ENCODE measurements at regions not wholly inside any gene's neighbourhood (a gene's known extent, or its start where the extent isn't known, plus 50 kb on each side); places are given as distances from the start of the nearest gene placed in this dataset.

DNA sequence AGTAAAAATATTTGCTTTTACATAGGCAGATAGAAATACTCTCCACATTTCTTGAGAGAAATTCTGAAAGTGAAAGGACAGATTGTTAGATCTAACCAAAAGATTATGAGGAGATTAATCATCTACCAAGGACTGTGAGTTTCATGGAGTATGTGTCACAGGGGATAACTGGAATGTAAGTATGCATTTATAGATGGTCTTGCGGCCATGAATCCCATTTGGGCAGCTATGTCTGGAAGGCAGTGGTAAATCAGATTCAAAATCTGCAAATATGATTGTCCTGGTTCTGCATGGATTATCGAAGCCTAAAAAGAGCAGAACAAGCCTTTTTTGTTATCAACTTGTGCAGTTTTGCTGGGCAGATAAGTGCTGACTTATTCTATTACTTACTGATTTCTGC lies 293.8 kb downstream of the RFPL4B start (continued):
- TF ChIP-seq, protein P1, sequence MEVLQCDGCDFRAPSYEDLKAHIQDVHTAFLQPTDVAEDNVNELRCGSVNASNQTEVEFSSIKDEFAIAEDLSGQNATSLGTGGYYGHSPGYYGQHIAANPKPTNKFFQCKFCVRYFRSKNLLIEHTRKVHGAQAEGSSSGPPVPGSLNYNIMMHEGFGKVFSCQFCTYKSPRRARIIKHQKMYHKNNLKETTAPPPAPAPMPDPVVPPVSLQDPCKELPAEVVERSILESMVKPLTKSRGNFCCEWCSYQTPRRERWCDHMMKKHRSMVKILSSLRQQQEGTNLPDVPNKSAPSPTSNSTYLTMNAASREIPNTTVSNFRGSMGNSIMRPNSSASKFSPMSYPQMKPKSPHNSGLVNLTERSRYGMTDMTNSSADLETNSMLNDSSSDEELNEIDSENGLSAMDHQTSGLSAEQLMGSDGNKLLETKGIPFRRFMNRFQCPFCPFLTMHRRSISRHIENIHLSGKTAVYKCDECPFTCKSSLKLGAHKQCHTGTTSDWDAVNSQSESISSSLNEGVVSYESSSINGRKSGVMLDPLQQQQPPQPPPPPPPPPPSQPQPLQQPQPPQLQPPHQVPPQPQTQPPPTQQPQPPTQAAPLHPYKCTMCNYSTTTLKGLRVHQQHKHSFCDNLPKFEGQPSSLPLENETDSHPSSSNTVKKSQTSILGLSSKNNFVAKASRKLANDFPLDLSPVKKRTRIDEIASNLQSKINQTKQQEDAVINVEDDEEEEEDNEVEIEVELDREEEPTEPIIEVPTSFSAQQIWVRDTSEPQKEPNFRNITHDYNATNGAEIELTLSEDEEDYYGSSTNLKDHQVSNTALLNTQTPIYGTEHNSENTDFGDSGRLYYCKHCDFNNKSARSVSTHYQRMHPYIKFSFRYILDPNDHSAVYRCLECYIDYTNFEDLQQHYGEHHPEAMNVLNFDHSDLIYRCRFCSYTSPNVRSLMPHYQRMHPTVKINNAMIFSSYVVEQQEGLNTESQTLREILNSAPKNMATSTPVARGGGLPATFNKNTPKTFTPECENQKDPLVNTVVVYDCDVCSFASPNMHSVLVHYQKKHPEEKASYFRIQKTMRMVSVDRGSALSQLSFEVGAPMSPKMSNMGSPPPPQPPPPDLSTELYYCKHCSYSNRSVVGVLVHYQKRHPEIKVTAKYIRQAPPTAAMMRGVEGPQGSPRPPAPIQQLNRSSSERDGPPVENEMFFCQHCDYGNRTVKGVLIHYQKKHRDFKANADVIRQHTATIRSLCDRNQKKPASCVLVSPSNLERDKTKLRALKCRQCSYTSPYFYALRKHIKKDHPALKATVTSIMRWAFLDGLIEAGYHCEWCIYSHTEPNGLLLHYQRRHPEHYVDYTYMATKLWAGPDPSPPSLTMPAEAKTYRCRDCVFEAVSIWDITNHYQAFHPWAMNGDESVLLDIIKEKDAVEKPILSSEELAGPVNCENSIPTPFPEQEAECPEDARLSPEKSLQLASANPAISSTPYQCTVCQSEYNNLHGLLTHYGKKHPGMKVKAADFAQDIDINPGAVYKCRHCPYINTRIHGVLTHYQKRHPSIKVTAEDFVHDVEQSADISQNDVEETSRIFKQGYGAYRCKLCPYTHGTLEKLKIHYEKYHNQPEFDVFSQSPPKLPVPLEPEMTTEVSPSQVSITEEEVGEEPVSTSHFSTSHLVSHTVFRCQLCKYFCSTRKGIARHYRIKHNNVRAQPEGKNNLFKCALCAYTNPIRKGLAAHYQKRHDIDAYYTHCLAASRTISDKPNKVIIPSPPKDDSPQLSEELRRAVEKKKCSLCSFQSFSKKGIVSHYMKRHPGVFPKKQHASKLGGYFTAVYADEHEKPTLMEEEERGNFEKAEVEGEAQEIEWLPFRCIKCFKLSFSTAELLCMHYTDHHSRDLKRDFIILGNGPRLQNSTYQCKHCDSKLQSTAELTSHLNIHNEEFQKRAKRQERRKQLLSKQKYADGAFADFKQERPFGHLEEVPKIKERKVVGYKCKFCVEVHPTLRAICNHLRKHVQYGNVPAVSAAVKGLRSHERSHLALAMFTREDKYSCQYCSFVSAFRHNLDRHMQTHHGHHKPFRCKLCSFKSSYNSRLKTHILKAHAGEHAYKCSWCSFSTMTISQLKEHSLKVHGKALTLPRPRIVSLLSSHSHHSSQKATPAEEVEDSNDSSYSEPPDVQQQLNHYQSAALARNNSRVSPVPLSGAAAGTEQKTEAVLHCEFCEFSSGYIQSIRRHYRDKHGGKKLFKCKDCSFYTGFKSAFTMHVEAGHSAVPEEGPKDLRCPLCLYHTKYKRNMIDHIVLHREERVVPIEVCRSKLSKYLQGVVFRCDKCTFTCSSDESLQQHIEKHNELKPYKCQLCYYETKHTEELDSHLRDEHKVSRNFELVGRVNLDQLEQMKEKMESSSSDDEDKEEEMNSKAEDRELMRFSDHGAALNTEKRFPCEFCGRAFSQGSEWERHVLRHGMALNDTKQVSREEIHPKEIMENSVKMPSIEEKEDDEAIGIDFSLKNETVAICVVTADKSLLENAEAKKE (CRISPR knock-in tag; IDR thresholded peaks at IDR 0.05) = no peak
- TF ChIP-seq EZH2 (IDR thresholded peaks at IDR 0.05; ENCODE audit: low read depth, unreplicated experiment) = no peak
- TF ChIP-seq STAT1 (IDR thresholded peaks at IDR 0.05; ENCODE audit: unreplicated experiment) = no peak

DNA sequence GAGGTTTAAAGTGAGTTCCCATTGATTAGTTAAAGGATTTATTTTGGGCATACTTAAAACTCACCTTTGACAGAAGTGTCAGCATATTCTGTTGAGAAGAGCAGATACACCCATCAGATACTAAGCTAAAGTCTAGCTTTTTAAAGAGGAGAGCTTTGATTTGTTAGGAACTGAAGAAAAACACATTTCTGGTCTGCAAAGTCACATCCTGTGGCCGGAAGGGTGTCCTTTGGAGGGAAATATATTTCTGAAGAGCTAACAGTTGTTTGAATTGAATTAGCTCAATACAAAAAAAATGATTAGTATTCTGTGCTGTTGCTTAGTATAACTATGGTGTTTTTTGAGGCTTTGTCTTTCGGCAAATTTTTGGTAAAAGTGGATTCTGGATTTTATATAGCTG lies 302.7 kb downstream of the RFPL4B start:
- Histone ChIP-seq H3K4me3 (no peak overlapping the region), H2AFZ (peak overlapping the region; percentile 25; the same call in 1 of the 2 replicates), H3K27me3 (ENCODE audit: insufficient read depth) (no peaks in the 10 kb centered on the region), H3K9me2 (ENCODE audit: insufficient read depth) (0 out of 2 replicates have a peak, but pooled peaks cover 4% of the 10 kb centered on the region), H3K27ac (ENCODE audit: low read depth) (no peak overlapping the region), H3F3A (replicated peaks; ENCODE audit: low read depth) (no peaks in the 10 kb centered on the region), H3K36me3 (ENCODE audit: insufficient read depth) (no peaks in the 10 kb centered on the region), H4K20me1 (replicated peaks; ENCODE audit: insufficient read depth) (no peaks in the 10 kb centered on the region), H3K4me2 (no peak overlapping the region), H3K79me2 (replicated peaks; ENCODE audit: insufficient read depth) (no peaks in the 10 kb centered on the region), H3K4me1 (ENCODE audit: insufficient read depth) (no peaks in the 10 kb centered on the region; the same call in 1 of the 2 replicates)
- ATAC-seq = no peak
- Mint-ChIP-seq H3K4me3 (no peak overlapping the region), H3K27ac (no peak overlapping the region), H3K27me3 (ENCODE audit: insufficient read depth, low read depth, poor library complexity) (no peaks in the 10 kb centered on the region), H3K36me3 (ENCODE audit: low read depth) (no peaks in the 10 kb centered on the region), H3K4me1 (no peaks in the 10 kb centered on the region), H3K9me3 (no peaks in the 10 kb centered on the region)
- DNase-seq (ENCODE audit: low spot score) = no peak
- TF ChIP-seq, protein P1 (CRISPR knock-in tag; IDR thresholded peaks at IDR 0.05) = no peak
- TF ChIP-seq POLR2AphosphoS5 (IDR thresholded peaks at IDR 0.05; ENCODE audit: low read depth) = no peak
- no peak for TF ChIP-seq STAT1 (IDR thresholded peaks at IDR 0.05; ENCODE audit: unreplicated experiment)
- TF ChIP-seq, protein P2, sequence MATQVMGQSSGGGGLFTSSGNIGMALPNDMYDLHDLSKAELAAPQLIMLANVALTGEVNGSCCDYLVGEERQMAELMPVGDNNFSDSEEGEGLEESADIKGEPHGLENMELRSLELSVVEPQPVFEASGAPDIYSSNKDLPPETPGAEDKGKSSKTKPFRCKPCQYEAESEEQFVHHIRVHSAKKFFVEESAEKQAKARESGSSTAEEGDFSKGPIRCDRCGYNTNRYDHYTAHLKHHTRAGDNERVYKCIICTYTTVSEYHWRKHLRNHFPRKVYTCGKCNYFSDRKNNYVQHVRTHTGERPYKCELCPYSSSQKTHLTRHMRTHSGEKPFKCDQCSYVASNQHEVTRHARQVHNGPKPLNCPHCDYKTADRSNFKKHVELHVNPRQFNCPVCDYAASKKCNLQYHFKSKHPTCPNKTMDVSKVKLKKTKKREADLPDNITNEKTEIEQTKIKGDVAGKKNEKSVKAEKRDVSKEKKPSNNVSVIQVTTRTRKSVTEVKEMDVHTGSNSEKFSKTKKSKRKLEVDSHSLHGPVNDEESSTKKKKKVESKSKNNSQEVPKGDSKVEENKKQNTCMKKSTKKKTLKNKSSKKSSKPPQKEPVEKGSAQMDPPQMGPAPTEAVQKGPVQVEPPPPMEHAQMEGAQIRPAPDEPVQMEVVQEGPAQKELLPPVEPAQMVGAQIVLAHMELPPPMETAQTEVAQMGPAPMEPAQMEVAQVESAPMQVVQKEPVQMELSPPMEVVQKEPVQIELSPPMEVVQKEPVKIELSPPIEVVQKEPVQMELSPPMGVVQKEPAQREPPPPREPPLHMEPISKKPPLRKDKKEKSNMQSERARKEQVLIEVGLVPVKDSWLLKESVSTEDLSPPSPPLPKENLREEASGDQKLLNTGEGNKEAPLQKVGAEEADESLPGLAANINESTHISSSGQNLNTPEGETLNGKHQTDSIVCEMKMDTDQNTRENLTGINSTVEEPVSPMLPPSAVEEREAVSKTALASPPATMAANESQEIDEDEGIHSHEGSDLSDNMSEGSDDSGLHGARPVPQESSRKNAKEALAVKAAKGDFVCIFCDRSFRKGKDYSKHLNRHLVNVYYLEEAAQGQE (IDR thresholded peaks at IDR 0.05; ENCODE audit: unreplicated experiment) = no peak
- no peak for TF ChIP-seq ZNF331 (CRISPR knock-in tag; IDR thresholded peaks at IDR 0.05; ENCODE audit: low read depth)
